ENCODE measurements at regions not wholly inside any gene's neighbourhood (a gene's known extent, or its start where the extent isn't known, plus 50 kb on each side); places are given as distances from the start of the nearest gene placed in this dataset.

DNA sequence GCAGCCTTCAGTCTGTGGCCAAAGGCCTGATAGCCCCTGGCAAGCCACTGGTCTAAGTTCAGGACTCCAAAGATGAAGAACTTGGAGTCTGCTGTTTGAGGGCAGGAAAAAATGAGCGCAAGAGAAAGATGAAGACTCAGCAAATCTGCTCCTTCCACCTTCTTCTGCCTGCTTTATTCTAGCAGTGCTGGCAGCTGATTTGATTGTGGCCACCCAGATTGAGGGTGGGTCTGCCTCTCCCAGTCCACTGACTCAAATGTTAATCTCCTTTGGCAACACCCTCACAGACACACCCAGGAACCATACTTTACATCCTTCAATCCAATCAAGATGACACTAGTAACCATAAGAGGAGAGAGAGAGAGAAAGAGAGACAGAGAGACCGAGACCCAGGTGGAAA is 127.6 kb downstream of the UTP18 start:
- WGBS (ENCODE audit: insufficient coverage, low lambda C conversion rate): 60% methylated on average over 1 of the region's 2 CpGs
- H3K9me3 ChIP-seq (ENCODE audit: control insufficient read depth, low read depth, low read length): no peaks in the 10 kb centered on the region
- no peaks in the 10 kb centered on the region for H3K36me3 ChIP-seq (ENCODE audit: control insufficient read depth, insufficient read depth, low read length)
- H3K27ac ChIP-seq (ENCODE audit: low read length): no peak overlapping the region
- H3K4me3 ChIP-seq (ENCODE audit: low read length): no peak overlapping the region
- no peak for DNase-seq
- H3K27me3 ChIP-seq (ENCODE audit: control insufficient read depth, insufficient read depth, low read length): peaks cover 3% of the 10 kb centered on the region
- no peaks in the 10 kb centered on the region for H3K4me1 ChIP-seq (ENCODE audit: control insufficient read depth, insufficient read depth, low read length)

DNA sequence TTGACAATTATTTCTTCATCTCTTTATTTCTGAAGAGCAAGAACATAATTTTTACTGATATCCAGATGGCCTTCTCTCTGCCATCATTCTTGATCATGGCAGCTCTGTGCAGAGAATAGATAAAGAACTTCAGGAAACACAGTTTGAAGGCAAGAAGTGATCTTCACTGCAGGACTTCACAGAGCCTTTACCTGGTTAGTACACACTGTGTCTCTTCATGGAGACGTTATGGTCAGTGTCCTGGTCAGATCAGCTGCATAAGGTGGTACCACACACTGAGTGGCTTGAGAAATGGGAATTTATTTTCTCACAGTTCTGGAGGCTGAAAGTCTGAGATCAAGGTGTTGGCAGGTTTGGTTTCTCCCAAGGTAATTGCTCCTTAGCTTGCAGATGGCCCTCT is 129.5 kb downstream of the UTP18 start:
- Histone ChIP-seq H3K27me3 (ENCODE audit: control insufficient read depth, insufficient read depth, low read length) (peaks cover 3% of the 10 kb centered on the region), H3K36me3 (ENCODE audit: control insufficient read depth, insufficient read depth, low read length) (no peaks in the 10 kb centered on the region), H3K4me1 (ENCODE audit: control insufficient read depth, insufficient read depth, low read length) (no peaks in the 10 kb centered on the region), H3K27ac (ENCODE audit: low read length) (no peak overlapping the region), H3K9me3 (ENCODE audit: control insufficient read depth, low read depth, low read length) (no peaks in the 10 kb centered on the region), H3K4me3 (ENCODE audit: low read length) (no peak overlapping the region)
- no peak for DNase-seq
- no CpG with 5 or more reads among the region's 1 CpG for WGBS (ENCODE audit: insufficient coverage, low lambda C conversion rate)

DNA sequence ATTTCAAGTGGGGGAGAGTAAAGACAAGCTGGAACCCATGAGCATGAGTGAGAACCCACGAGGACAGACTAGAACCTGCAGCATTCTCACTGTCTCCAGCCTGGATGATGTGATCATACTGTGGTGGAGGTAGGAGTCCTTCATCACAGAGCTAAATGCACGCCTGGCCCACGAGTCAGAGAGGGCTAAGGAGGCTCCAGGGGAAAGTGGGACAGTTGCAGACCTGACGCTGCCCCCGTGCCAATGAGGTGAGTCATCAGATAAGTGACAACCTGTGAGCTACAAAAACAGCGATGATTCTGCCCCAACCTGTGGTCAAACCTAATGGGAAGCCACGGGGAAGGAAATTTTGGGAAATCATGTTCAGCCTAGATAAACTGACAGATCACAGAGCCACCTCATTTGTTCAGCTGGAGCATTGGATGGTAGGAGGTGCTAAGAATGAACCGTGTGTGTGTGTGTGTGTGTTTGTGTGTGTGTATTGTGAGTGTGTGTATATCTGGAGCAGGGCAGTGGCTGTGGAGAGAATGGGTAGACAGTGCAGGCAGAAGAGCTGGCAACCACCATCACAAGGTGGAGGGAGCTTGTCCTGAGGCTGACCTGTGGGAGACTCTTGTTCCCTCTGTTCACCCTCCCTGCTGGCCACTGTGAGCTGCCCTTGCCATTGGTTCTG is 131.8 kb downstream of the UTP18 start:
- H3K4me3 ChIP-seq (ENCODE audit: low read length): no peak overlapping the region
- DNase-seq: no peak
- H3K9me3 ChIP-seq (ENCODE audit: control insufficient read depth, low read depth, low read length): no peaks in the 10 kb centered on the region
- no CpG with 5 or more reads among the region's 8 CpGs for WGBS (ENCODE audit: insufficient coverage, low lambda C conversion rate)
- H3K4me1 ChIP-seq (ENCODE audit: control insufficient read depth, insufficient read depth, low read length): no peaks in the 10 kb centered on the region
- H3K36me3 ChIP-seq (ENCODE audit: control insufficient read depth, insufficient read depth, low read length): no peaks in the 10 kb centered on the region
- peaks cover 3% of the 10 kb centered on the region for H3K27me3 ChIP-seq (ENCODE audit: control insufficient read depth, insufficient read depth, low read length)
- no peak overlapping the region for H3K27ac ChIP-seq (ENCODE audit: low read length)

DNA sequence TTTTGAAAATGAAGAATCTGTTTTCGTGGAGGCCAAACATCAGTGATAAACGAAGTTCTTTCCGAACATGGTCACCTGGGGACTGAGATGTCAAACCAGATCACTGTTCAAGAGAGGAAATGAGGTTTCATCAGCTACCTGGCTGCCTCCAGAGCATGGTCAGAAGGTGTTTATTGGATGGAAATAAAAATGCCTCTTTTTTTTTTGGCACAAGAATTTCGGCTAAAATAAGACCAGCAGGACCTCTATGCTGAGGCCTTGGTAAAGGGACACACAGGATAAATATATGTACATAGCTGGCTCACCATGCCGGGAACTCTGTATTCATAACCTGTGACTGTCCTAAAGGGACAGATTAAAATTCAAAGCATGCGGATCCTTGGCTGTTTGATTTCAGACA is 135.3 kb downstream of the UTP18 start:
- no peaks in the 10 kb centered on the region for H3K9me3 ChIP-seq (ENCODE audit: control insufficient read depth, low read depth, low read length)
- DNase-seq: no peak
- no CpG with 5 or more reads among the region's 6 CpGs for WGBS (ENCODE audit: insufficient coverage, low lambda C conversion rate)
- no peaks in the 10 kb centered on the region for H3K4me1 ChIP-seq (ENCODE audit: control insufficient read depth, insufficient read depth, low read length)
- H3K27ac ChIP-seq (ENCODE audit: low read length): no peak overlapping the region
- no peaks in the 10 kb centered on the region for H3K36me3 ChIP-seq (ENCODE audit: control insufficient read depth, insufficient read depth, low read length)
- no peak overlapping the region for H3K4me3 ChIP-seq (ENCODE audit: low read length)
- H3K27me3 ChIP-seq (ENCODE audit: control insufficient read depth, insufficient read depth, low read length): peaks cover 3% of the 10 kb centered on the region

DNA sequence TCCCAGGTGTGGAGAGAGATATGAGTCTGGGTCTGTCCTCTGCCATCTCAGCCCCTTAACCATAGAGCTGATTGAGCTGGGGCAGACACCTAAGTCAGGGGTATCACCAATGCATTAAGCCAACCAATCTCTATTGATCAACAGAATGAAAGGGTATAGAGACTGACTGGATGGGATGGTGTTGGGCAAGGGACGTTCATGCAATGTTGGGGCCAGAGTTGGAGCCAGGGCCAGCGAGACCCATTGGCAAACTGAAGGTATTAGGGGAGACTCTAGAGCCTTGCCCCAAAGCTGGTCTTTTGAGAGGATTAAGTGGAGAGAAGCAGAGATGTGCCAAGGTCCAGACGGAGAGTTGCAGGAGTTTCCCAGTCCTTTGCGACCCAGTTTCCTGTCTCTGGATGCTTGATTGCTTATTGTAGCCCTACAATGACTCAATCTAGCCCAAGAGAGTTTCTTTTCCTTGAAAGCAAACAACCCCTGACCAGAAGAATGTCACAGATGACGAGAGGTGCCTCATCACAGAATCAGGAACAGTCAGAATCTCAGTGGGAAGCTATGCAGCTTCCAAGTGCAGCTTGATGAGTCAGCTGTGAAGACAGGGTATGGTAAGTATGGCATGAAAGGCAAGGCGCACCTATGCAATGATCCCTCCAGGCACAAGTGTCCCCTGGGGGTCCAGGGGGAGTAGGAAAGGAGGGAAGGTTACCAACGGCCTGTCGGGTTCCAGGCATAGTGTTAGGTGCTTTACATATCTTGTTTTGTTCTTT is 137.2 kb downstream of the UTP18 start:
- H3K9me3 ChIP-seq (ENCODE audit: control insufficient read depth, low read depth, low read length): no peaks in the 10 kb centered on the region
- no peaks in the 10 kb centered on the region for H3K36me3 ChIP-seq (ENCODE audit: control insufficient read depth, insufficient read depth, low read length)
- H3K27me3 ChIP-seq (ENCODE audit: control insufficient read depth, insufficient read depth, low read length): no peaks in the 10 kb centered on the region
- no CpG with 5 or more reads among the region's 8 CpGs for WGBS (ENCODE audit: insufficient coverage, low lambda C conversion rate)
- no peaks in the 10 kb centered on the region for H3K4me1 ChIP-seq (ENCODE audit: control insufficient read depth, insufficient read depth, low read length)
- no peak overlapping the region for H3K27ac ChIP-seq (ENCODE audit: low read length)
- no peak overlapping the region for H3K4me3 ChIP-seq (ENCODE audit: low read length)
- no peak for DNase-seq

DNA sequence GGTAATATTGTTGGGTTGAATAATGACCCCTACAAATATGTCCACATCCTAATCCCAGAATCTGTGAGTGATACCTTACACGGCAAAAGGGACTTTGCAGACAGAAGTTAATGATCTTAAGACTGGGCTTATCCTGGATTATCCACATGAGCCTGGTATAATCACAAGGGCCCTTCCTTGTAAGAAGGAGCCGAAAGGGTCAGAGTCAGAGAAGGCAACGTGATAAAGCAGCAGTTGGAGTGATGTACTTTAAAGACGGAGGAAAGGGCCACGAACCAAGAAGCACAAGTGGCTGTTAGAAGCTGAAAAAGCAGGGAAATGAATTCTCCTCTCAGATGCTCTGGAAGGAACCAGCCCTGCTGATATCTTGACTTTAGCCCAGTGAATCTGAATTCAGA is 137.8 kb downstream of the UTP18 start:
- Histone ChIP-seq H3K27ac (ENCODE audit: low read length) (no peak overlapping the region), H3K4me1 (ENCODE audit: control insufficient read depth, insufficient read depth, low read length) (no peaks in the 10 kb centered on the region), H3K27me3 (ENCODE audit: control insufficient read depth, insufficient read depth, low read length) (no peaks in the 10 kb centered on the region), H3K36me3 (ENCODE audit: control insufficient read depth, insufficient read depth, low read length) (no peaks in the 10 kb centered on the region), H3K9me3 (ENCODE audit: control insufficient read depth, low read depth, low read length) (no peaks in the 10 kb centered on the region), H3K4me3 (ENCODE audit: low read length) (no peak overlapping the region)
- DNase-seq: no peak
- WGBS (ENCODE audit: insufficient coverage, low lambda C conversion rate): 40% methylated on average over 1 of the region's 5 CpGs

DNA sequence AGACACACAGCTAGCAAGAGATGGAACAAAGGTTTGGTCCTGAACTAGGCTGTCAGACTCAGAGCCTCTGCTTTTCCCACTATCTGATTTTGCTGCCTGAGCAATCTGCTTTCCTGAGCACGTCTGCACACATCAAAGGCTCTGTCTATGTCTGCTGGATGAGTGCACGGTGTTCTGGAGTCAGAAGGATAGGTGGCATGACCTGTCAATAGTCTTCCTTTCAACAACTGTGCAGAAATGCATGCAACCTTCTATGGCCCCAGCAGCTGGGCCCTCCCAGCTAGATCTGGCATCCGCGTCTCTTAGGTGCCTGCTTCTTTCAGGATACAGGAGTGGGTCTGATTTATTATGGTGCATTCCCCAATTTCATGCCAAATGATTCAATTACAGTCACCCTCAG is 138.3 kb downstream of the UTP18 start:
- H3K27me3 ChIP-seq (ENCODE audit: control insufficient read depth, insufficient read depth, low read length): no peaks in the 10 kb centered on the region
- no CpG with 5 or more reads among the region's 4 CpGs for WGBS (ENCODE audit: insufficient coverage, low lambda C conversion rate)
- no peaks in the 10 kb centered on the region for H3K36me3 ChIP-seq (ENCODE audit: control insufficient read depth, insufficient read depth, low read length)
- no peaks in the 10 kb centered on the region for H3K9me3 ChIP-seq (ENCODE audit: control insufficient read depth, low read depth, low read length)
- DNase-seq: no peak
- H3K27ac ChIP-seq (ENCODE audit: low read length): no peak overlapping the region
- H3K4me1 ChIP-seq (ENCODE audit: control insufficient read depth, insufficient read depth, low read length): no peaks in the 10 kb centered on the region
- H3K4me3 ChIP-seq (ENCODE audit: low read length): no peak overlapping the region

DNA sequence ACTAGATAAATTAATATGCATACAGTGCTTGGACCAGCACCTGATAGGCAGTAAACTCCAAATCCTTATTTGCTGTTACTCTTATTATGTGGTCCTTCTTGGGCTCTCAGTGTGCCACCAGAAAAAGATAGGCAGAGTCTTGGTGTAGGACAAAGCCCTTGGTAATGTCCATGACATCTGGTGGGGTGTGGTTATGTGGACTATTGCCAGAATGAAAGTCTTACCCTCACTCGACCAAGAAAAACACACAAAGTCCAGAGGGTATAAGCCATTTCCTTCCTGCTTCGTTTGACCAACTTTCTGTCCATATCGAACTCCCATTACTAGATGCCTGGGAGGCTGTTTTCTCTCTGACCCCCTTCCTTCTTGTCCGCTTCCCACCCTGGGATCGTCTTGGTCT is 140.9 kb downstream of the UTP18 start:
- no peak overlapping the region for H3K27ac ChIP-seq (ENCODE audit: low read length)
- WGBS (ENCODE audit: insufficient coverage, low lambda C conversion rate): 71% methylated on average over 1 of the region's 5 CpGs
- DNase-seq: no peak
- H3K27me3 ChIP-seq (ENCODE audit: control insufficient read depth, insufficient read depth, low read length): no peaks in the 10 kb centered on the region
- no peaks in the 10 kb centered on the region for H3K36me3 ChIP-seq (ENCODE audit: control insufficient read depth, insufficient read depth, low read length)
- H3K4me1 ChIP-seq (ENCODE audit: control insufficient read depth, insufficient read depth, low read length): no peaks in the 10 kb centered on the region
- no peaks in the 10 kb centered on the region for H3K9me3 ChIP-seq (ENCODE audit: control insufficient read depth, low read depth, low read length)
- H3K4me3 ChIP-seq (ENCODE audit: low read length): no peak overlapping the region

DNA sequence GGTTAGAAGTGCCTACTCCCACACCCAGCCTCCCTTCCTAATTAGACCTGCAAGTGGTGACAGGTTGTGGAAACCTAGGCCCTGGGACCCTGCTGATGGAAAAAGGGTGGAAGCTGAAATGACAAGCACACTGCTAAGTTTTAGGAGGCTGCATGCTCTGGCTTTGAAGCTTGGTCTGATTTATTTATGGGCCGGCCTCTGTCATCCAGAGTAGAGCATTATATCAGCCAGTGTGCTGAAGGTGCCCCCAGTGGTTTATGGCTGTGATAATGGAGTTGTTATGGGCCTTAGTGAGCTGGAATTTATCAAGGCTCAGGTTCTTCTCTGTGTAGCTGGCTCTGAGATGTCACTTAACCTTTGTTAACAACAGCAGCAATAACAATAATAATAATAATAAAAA is 142.6 kb downstream of the UTP18 start:
- no CpG with 5 or more reads among the region's 1 CpG for WGBS (ENCODE audit: insufficient coverage, low lambda C conversion rate)
- peak; percentile 8 to 42 for DNase-seq
- Histone ChIP-seq H3K4me3 (ENCODE audit: low read length) (no peak overlapping the region), H3K9me3 (ENCODE audit: control insufficient read depth, low read depth, low read length) (no peaks in the 10 kb centered on the region), H3K36me3 (ENCODE audit: control insufficient read depth, insufficient read depth, low read length) (no peaks in the 10 kb centered on the region), H3K4me1 (ENCODE audit: control insufficient read depth, insufficient read depth, low read length) (no peaks in the 10 kb centered on the region), H3K27ac (ENCODE audit: low read length) (no peak overlapping the region), H3K27me3 (ENCODE audit: control insufficient read depth, insufficient read depth, low read length) (no peaks in the 10 kb centered on the region)

DNA sequence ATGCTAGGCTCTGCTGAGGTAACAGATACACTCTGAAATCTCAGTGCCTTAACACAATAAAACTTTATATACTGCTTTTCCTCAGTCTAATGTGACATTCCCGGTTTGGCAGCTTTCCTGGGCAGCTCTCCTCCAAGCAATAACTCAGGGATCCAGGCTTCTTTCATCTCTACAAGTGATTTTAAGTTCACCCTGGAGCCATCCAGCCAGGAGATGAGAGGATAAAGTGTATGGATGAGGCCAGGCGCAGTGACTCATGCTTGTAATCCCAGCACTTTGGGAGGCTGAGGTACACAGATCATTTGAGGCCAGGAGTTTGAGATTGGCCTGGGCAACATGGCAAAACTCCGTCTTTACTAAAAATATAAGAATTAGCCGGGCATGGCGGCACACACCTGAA is 147.2 kb downstream of the UTP18 start:
- no CpG with 5 or more reads among the region's 5 CpGs for WGBS (ENCODE audit: insufficient coverage, low lambda C conversion rate)
- DNase-seq: no peak
- Histone ChIP-seq H3K27me3 (ENCODE audit: control insufficient read depth, insufficient read depth, low read length) (no peaks in the 10 kb centered on the region), H3K27ac (ENCODE audit: low read length) (no peak overlapping the region), H3K36me3 (ENCODE audit: control insufficient read depth, insufficient read depth, low read length) (no peaks in the 10 kb centered on the region), H3K4me3 (ENCODE audit: low read length) (no peak overlapping the region), H3K9me3 (ENCODE audit: control insufficient read depth, low read depth, low read length) (no peaks in the 10 kb centered on the region), H3K4me1 (ENCODE audit: control insufficient read depth, insufficient read depth, low read length) (no peaks in the 10 kb centered on the region)

DNA sequence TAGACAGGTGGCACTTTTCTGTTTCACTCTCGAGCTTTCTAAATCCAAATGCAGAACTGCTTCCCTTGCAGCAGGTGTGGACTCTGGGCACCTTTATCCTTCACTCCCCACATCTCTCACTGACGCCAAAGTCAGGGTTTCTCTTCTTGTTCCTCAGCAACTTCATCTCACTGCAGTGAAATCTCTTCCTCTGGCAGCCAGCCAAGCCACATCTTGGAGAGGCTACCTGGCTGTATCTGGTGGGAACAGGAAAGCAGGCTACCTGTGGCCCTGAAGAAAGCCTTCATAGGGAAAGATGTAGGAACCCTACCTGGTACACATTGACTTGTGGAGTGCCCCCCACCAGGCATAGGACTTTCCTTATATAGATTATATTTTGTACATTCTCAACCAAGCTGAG is 159.1 kb downstream of the UTP18 start:
- Histone ChIP-seq H3K4me1 (ENCODE audit: control insufficient read depth, insufficient read depth, low read length) (no peaks in the 10 kb centered on the region), H3K27me3 (ENCODE audit: control insufficient read depth, insufficient read depth, low read length) (no peaks in the 10 kb centered on the region), H3K27ac (ENCODE audit: low read length) (no peak overlapping the region), H3K4me3 (ENCODE audit: low read length) (no peak overlapping the region), H3K9me3 (ENCODE audit: control insufficient read depth, low read depth, low read length) (no peaks in the 10 kb centered on the region), H3K36me3 (ENCODE audit: control insufficient read depth, insufficient read depth, low read length) (no peaks in the 10 kb centered on the region)
- no peak for DNase-seq
- WGBS (ENCODE audit: insufficient coverage, low lambda C conversion rate): no CpG with 5 or more reads among the region's 2 CpGs

All from large intestine (tissue), 3 donors.